ENCODE measurements at regions not wholly inside any gene's neighbourhood (a gene's known extent, or its start where the extent isn't known, plus 50 kb on each side); places are given as distances from the start of the nearest gene placed in this dataset.

GRCh38 chr3:102192575-102192974, 242.2 kb upstream of the ZPLD1 start:
- no peak for DNase-seq

DNA sequence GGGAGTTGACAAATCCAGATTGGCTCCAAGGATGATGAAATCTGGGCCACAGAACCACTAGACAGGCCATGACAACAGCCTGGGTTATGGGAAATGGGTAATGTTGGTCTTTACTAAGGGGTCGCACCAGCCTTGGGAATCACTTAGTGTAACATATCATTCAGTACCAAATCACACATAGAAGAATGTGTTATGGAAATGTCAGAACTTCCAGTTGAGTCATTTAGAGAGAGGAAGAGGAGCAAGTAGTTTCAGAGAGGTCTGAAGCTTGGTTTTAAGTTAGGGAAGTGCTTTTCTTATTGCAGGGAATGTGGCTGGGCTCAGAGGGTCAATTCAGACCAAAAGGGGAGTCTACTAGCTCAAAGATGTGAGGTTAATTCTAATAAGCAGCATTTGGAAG, 241.6 kb upstream of the ZPLD1 start:
- DNase-seq: no peak

GRCh38 chr3:102194001-102194400, 240.8 kb upstream of the ZPLD1 start:
- DNase-seq: no peak

DNA sequence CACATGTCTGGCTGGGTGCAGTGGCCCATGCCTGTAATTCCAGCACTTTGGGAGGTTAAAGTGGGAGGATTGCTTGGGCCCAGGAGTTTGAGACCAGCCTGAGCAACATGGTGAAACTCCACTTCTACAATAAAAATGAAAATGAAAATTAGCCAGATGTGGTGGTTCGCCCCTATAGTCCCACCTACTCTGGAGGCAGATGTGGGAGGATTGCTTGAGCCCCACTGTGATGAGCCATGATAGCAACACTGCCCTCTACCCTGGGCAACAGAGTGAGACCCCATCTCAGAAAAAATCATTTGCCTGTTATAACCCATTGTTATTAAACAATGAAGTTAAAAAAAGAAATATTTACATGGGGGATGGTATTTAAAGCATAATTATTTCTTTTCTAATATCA, 240.1 kb upstream of the ZPLD1 start:
- no peak for DNase-seq

- DNase-seq: no peak
Measured at GRCh38 chr3:102195198-102195948, 239.4 kb upstream of the ZPLD1 start.

DNA sequence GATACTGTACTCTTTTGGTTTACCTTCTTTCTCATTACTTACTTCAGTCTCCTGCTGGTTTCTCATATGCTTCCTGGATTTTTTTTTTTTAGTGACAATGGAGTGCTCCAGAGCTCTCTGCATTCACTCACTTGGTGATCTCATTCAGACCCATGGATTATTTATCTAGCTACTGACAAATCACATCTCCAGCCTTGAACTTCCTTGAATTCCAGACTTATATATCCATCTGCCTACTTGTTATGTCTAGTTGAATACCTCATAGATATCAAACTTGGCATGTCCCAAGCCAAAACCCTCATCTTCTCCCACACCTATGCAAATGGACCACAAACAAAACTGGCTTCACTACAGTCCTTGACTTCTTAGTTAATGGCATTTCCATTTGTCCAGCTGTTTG, 234.7 kb upstream of the ZPLD1 start:
- DNase-seq: no peak

DNA sequence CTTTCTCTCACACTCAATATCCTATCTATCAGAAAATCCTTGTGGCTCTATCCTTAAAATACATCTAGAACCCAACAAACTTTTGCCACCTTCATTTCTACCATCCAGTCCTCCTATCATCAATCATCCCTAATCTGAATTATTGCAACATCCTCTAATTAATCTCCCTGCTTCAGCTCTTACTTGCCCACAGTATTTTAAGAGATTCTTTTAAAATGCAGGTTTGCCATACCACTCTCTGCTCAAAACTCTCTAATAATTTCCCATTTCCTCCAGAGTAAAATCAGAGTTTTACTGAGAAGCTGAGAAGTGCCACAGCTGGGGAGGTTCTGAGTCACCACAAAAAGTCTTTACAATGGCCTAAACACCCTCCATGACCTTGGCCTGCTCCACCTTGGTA, 234.3 kb upstream of the ZPLD1 start:
- DNase-seq: no peak

GRCh38 chr3:102205647-102206046, 229.2 kb upstream of the ZPLD1 start:
- no peak for DNase-seq

DNA sequence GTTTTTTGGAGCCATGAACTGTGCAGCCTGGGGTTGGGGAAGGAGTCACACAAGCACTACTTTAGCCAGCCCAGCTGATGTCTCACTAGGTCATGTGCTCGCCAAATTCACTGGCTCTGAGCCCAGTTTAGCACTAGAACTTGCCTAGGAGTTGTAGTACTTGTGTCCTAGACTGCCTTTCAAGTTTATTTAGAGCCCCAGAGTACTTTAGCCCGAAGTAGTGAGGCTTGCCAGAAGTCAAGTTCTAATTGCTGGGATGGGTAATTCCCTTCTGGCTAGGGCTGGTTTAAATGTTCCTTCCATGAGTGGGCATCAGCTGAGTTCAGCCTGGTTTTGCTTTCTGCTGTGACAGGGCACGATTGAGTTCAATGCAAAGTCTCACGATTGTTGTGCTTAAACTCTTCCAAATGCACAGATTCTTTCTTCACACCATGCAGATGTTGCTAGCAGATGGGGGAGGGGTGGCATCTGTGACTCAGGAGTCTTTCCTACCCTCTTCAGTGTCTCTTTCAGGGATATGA, 228.2 kb upstream of the ZPLD1 start:
- DNase-seq: no peak

DNA sequence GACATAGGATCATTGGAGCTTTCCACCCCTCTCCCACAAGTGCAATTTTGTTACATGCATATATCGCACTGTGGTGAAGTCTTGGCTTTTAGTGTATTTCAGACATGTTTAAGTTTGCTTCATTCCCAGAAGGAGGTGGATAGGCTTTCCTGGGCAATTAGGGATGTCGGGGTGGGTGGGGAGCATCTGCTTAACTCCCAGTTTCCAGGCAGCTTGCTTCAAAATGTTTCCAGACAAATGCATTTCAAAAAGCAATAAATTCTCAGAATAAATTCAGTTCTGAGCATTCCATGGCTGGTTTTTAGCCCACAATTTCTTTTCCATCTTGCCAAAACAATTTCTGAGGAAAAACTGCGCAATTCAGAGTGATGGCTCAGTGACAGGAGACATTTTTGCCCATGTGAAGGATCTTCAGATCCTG, 227.7 kb upstream of the ZPLD1 start:
- no peak for DNase-seq

DNA sequence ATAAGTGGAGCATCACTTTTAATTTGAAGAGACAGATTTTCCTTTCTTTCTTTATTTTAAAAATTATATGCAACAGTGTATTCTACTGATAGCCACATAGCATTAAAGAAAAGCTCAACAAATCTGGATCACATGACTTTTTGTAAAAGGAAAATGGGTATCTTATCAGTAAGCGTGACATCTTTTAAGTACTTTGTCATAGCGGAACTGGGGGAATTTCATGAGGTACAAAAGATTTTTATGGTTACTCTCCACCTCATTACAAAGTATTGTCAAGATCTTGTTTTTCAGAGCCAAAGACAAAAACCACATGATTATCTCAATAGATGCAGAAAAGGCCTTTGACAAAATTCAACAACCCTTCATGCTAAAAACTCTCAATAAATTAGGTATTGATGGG, 219.6 kb upstream of the ZPLD1 start:
- DNase-seq: no peak

GRCh38 chr3:102223132-102223531, 211.7 kb upstream of the ZPLD1 start:
- DNase-seq: no peak

DNA sequence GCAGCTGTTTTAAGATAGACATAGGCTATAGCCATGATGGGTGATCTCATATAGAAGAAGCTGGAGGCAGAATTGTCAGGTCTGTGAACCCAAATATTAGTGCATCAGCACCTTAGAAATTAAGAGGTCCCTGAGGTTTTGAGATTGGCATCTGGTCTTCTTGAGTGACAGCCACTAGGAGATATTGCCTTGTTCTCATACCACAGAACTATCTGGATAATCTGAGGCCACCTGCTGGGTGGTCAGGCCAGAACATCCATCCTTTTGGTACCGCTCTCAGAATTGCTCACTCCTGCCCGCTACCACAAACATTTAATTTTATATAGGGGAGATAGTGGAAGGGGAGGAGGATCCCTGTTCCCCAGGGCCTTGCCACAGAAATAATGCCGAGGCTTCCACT, 210.6 kb upstream of the ZPLD1 start:
- no peak for DNase-seq

- DNase-seq: no peak
Measured at GRCh38 chr3:102225005-102225404, 209.8 kb upstream of the ZPLD1 start.

GRCh38 chr3:102225407-102226132, 209.2 kb upstream of the ZPLD1 start:
- DNase-seq: peak; percentile 19

GRCh38 chr3:102226463-102226862, 208.4 kb upstream of the ZPLD1 start:
- no peak for DNase-seq

DNA sequence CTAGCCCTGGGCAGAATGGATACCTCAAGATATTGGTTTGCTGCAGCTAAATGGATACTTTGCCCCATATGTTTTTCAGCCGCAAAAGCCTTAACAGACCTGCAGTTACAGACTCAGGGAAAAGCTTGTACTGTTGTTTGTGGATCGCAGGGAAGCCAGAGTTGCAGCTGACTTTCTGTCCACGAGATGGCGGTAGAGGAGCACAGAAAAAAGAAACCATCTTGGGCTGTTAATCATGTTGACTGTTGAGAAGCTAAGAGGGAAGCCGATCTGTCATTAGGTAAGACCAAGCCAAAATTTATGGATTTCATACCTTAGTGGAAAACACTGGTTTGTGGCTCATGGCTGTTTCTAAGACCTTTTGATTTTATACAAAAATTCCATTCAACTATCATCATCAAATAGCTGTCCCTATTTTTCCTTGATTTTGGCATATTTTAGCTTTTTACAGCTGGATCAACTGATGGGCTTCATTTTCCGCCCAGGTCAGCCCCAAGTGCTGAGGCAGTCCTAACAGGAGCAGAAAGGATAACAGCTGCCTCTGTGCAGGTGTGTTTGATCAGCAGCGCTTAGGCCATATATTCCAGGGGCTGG, 205.7 kb upstream of the ZPLD1 start:
- DNase-seq: peak; percentile 36

- DNase-seq: no peak
Measured at GRCh38 chr3:102230057-102230456, 204.8 kb upstream of the ZPLD1 start.

GRCh38 chr3:102233881-102234280, 200.9 kb upstream of the ZPLD1 start:
- DNase-seq: no peak

- DNase-seq: no peak
Measured at GRCh38 chr3:102235679-102236078, 199.1 kb upstream of the ZPLD1 start.

DNA sequence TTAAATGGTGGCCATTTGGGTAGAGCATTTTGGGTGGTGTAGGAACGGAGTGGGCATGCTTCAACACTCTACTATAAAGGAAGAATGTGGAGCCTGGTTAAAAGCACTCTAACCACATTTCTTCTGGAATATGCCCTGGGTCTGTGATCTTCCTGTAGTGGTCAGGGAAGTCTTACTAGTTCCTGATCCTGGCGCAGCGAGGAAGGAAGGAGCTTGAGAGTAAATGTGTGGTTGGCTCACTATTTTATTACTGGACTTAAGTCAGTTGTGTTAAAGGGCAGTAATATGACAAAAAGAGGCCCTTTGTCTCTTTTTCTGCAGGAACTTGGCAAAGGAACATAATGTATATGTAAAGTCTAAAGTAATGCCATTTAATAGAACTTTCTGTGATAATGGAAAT, 197.6 kb upstream of the ZPLD1 start:
- DNase-seq: no peak

DNA sequence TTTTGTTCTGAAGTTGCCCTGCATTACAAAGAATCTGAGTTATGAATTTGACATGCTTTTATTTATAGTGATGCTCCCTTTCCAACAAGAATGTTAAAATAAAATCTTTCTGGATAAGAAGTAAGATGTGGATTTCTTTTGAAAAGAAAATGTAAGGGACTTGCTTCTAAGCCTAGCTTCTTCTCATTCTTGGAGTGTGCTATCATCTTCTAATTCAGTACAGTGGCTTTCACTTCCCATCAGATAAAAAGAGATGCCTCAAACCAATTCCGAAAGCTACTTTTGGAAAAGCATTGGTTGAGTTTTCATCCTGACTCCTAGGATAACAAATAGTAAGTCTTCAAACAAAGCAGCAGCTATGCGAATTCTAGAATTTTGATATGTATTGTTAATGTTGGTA, 197.0 kb upstream of the ZPLD1 start:
- no peak for DNase-seq

DNA sequence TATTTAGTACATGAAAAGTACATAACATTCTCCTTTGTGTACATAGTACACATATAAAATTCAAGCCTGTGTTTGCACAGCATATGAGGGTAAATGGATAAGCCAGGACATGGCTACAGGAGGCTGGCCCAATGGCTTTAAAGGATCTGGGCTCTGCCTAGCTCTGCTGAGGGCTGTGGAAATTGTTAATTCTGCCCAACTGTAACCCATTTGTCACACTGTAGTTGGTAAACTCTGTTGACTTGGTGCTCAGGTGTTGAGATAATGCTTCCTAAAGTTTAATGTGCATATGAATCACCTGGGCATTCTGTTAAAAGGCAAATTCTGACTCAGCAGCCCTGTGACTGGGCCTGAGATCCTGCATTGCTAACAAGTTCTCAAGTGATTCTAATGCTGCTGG, 196.5 kb upstream of the ZPLD1 start:
- DNase-seq: no peak

GRCh38 chr3:102240720-102241119, 194.1 kb upstream of the ZPLD1 start:
- no peak for DNase-seq
